Adrenal gland (tissue), 5 donors: ENCODE measurements at regions not wholly inside any gene's neighbourhood (a gene's known extent, or its start where the extent isn't known, plus 50 kb on each side); places are given as distances from the start of the nearest gene placed in this dataset.

Experiments used
- POLR2A ChIP-seq, 2 donors: fragments of 450-650 bp; IDR thresholded peaks; one replicate each; pipeline ENCODE4 v1.6.1; 2017; ENCODE audit warnings: antibody characterized with exemption in 2 of 2, mild to moderate bottlenecking in 2 of 2, moderate library complexity in 1 of 2
- TF ChIP-seq, protein P1 (sequence below), 6 experiments: fragments of 450-650 bp in 4 of 6; fragments of 200-600 bp in 2 of 6; sonication (generic) in 1 of 6; IDR thresholded peaks; 1 replicate in 5 of 6; 2 replicates in 1 of 6; pipeline versions ENCODE4 v1.5.1 to v1.8.0; 2016 to 2021; ENCODE audit warnings: antibody characterized with exemption in 6 of 6, mild to moderate bottlenecking in 2 of 6, moderate library complexity in 1 of 6
- donor health status: DM: no; HTN: no; CAD: no.

DNA sequence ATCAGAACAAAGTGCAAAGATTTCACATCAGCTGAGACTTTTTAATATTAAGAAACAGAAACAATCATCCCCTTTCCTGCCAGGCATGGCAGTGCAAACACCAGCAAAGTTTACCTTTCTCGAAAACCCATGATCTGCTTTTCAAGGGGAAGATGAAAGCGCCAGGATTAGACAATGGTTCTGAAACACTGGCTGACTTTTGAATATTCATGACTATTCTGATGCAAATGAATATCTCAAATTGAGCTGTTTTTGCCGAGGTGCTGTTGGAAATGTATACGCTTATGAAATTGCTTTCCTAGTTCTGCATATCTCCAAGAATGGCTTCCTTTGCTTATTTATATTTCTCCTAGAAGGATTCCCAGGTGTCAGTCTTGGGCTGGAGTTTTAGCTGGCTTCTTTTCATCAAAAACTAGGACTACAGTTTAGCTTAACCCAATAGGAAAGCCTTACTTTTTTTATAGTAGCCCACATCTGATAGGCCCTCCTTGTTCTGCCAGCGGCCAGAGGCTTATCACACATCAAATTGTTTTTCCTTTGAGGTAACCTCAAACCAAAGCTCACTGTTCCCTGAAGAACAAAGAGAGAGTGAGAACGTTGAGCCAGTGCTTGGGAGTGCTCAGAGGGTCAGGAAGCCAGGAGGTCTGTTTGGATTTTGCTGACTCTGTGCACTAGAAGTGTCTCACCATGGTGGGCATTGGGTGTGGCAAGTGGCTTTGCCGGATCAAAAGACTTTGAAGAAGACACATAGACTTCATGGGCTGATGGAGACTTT is 74.0 kb upstream of the PLCL2 start:
- TF ChIP-seq POLR2A (IDR thresholded peaks at IDR 0.05): no peak
- TF ChIP-seq, protein P1, sequence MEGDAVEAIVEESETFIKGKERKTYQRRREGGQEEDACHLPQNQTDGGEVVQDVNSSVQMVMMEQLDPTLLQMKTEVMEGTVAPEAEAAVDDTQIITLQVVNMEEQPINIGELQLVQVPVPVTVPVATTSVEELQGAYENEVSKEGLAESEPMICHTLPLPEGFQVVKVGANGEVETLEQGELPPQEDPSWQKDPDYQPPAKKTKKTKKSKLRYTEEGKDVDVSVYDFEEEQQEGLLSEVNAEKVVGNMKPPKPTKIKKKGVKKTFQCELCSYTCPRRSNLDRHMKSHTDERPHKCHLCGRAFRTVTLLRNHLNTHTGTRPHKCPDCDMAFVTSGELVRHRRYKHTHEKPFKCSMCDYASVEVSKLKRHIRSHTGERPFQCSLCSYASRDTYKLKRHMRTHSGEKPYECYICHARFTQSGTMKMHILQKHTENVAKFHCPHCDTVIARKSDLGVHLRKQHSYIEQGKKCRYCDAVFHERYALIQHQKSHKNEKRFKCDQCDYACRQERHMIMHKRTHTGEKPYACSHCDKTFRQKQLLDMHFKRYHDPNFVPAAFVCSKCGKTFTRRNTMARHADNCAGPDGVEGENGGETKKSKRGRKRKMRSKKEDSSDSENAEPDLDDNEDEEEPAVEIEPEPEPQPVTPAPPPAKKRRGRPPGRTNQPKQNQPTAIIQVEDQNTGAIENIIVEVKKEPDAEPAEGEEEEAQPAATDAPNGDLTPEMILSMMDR (IDR thresholded peaks at IDR 0.05): no peak
